ENCODE measurements at regions not wholly inside any gene's neighbourhood (a gene's known extent, or its start where the extent isn't known, plus 50 kb on each side); places are given as distances from the start of the nearest gene placed in this dataset.

DNA sequence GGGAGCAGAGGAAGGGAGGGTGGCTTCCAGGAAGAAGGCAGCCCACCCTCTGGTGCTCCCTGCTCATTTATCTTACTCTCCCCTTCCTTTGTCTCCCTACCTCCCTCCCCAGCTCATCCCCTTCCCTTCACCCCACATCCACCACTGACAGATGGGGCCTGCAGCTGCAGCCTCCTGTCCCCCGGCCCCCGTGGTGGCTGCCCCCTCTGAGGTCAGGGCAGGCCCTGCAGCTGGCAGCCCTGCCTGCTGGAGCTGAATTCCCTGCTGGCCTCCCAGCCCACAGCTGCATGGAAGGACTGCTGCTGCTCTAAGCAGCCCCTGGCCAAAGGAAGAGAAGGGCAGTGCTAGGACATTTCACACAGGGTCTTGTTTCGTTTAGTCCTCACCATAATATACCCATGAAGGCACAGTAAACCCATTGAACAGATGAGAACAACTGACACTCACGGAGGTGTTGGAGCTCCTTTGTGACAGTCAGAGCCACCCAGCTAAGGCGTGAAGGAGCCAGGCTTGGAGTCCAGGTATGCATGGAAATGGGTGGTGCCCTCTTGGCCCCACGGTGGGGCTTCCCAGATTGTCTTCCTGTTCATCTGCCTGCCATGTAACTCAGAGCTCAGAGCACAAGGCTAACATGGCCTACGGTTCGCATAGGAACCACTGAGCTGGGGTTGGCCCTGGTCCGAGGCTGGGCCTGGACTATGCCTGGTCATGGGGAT, 121.7 kb upstream of the PRR20G start:
- Mint-ChIP-seq H3K4me3 (no peak overlapping the region), H3K9me3 (no peaks in the 10 kb centered on the region), H3K36me3 (ENCODE audit: low read depth) (no peaks in the 10 kb centered on the region), H3K27ac (no peak overlapping the region), H3K27me3 (ENCODE audit: insufficient read depth) (peaks cover 5% of the 10 kb centered on the region), H3K4me1 (peaks cover 30% of the 10 kb centered on the region)
- peak overlapping the region; percentile 83 for H3K27ac ChIP-seq (ENCODE audit: low read depth, low read length)
- TF ChIP-seq, protein P1, sequence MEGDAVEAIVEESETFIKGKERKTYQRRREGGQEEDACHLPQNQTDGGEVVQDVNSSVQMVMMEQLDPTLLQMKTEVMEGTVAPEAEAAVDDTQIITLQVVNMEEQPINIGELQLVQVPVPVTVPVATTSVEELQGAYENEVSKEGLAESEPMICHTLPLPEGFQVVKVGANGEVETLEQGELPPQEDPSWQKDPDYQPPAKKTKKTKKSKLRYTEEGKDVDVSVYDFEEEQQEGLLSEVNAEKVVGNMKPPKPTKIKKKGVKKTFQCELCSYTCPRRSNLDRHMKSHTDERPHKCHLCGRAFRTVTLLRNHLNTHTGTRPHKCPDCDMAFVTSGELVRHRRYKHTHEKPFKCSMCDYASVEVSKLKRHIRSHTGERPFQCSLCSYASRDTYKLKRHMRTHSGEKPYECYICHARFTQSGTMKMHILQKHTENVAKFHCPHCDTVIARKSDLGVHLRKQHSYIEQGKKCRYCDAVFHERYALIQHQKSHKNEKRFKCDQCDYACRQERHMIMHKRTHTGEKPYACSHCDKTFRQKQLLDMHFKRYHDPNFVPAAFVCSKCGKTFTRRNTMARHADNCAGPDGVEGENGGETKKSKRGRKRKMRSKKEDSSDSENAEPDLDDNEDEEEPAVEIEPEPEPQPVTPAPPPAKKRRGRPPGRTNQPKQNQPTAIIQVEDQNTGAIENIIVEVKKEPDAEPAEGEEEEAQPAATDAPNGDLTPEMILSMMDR (conservative IDR thresholded peaks at IDR 0.05) = no peak
- no peaks in the 10 kb centered on the region for H3K9me3 ChIP-seq (ENCODE audit: control insufficient read depth, low read length)
- H3K27me3 ChIP-seq (ENCODE audit: control insufficient read depth, insufficient read depth, low read length, poor library complexity, severe bottlenecking) = no peaks in the 10 kb centered on the region
- H3K4me1 ChIP-seq (ENCODE audit: control insufficient read depth, insufficient read depth, low read length) = peaks cover 6% of the 10 kb centered on the region
- no peaks in the 10 kb centered on the region for H3K36me3 ChIP-seq (ENCODE audit: control insufficient read depth, insufficient read depth, low read length)
- no peak overlapping the region for H3K9ac ChIP-seq (ENCODE audit: extremely low read depth, low read length, poor library complexity, severe bottlenecking)
- no peak overlapping the region for H3K4me3 ChIP-seq (ENCODE audit: low read length)
- DNase-seq = peak; percentile 37
- WGBS, 2 experiments (ENCODE audit: insufficient coverage in 1 of 2, insufficient read length in 1 of 2) = 71 to 89% methylated on average over 6 to 9 of the region's 9 CpGs

DNA sequence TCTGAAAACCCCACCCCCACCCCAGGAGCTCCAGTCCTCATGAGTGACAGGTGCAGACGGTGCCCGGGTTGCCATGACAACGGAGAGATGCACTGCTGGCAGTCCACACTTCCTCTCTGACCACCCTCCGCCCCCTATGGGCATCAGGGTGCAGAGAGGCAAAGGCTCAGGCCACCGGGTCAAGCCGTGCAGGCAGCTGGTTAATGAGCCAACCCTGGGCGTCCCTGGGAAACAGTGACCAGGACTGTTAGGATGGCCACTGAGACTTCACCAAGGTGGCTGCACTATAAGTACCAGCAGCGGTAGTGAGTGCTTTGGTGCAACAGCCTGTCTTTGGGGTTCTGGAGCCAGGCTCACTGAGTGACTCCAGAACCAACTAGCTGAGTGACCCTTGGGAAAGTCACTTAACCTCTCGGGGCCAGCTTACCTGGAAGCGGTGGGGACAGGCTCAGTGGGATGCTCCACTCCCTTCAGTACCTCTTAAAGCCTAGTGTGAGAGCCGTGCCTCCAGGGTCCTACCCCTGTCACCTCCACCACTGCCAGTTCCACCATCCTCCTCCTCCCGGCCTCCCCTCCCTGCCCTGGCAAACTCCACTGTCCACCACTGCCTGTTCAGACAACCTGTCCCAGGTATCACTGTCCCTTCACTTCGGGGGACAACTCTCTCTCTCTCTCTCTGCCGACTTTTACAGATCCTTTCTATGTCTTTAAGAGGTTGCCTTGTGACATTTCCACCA, 121.0 kb upstream of the PRR20G start:
- Histone ChIP-seq H3K36me3 (ENCODE audit: control insufficient read depth, insufficient read depth, low read length) (no peaks in the 10 kb centered on the region), H3K27me3 (ENCODE audit: control insufficient read depth, insufficient read depth, low read length, poor library complexity, severe bottlenecking) (no peaks in the 10 kb centered on the region), H3K9me3 (ENCODE audit: control insufficient read depth, low read length) (no peaks in the 10 kb centered on the region), H3K4me1 (ENCODE audit: control insufficient read depth, insufficient read depth, low read length) (peaks cover 6% of the 10 kb centered on the region), H3K4me3 (ENCODE audit: low read length) (no peak overlapping the region), H3K9ac (ENCODE audit: extremely low read depth, low read length, poor library complexity, severe bottlenecking) (no peak overlapping the region), H3K27ac (ENCODE audit: low read depth, low read length) (peak overlapping the region; percentile 83)
- Mint-ChIP-seq H3K4me1 (peaks cover 30% of the 10 kb centered on the region), H3K27ac (no peak overlapping the region), H3K4me3 (no peak overlapping the region), H3K27me3 (ENCODE audit: insufficient read depth) (peaks cover 3% of the 10 kb centered on the region), H3K36me3 (ENCODE audit: low read depth) (no peaks in the 10 kb centered on the region), H3K9me3 (no peaks in the 10 kb centered on the region)
- peak; percentile 64 for DNase-seq
- WGBS, 2 experiments (ENCODE audit: insufficient coverage in 1 of 2, insufficient read length in 1 of 2) = 81 to 94% methylated on average over 7 to 14 of the region's 14 CpGs
- TF ChIP-seq, protein P1 (conservative IDR thresholded peaks at IDR 0.05) = no peak

GRCh38 chr3:127408022-127408683, 120.3 kb upstream of the PRR20G start:
- no peaks in the 10 kb centered on the region for H3K36me3 ChIP-seq (ENCODE audit: control insufficient read depth, insufficient read depth, low read length)
- Mint-ChIP-seq H3K27ac (no peak overlapping the region), H3K27me3 (ENCODE audit: insufficient read depth) (peaks cover 2% of the 10 kb centered on the region), H3K4me3 (no peak overlapping the region), H3K4me1 (peaks cover 30% of the 10 kb centered on the region), H3K36me3 (ENCODE audit: low read depth) (no peaks in the 10 kb centered on the region), H3K9me3 (no peaks in the 10 kb centered on the region)
- WGBS, 2 experiments (ENCODE audit: insufficient coverage in 1 of 2, insufficient read length in 1 of 2) = 88 to 92% methylated on average over 10 to 14 of the region's 15 CpGs
- peak overlapping the region; percentile 64 for H3K27ac ChIP-seq (ENCODE audit: low read depth, low read length)
- H3K9me3 ChIP-seq (ENCODE audit: control insufficient read depth, low read length) = no peaks in the 10 kb centered on the region
- peaks cover 6% of the 10 kb centered on the region for H3K4me1 ChIP-seq (ENCODE audit: control insufficient read depth, insufficient read depth, low read length)
- no peak overlapping the region for H3K4me3 ChIP-seq (ENCODE audit: low read length)
- no peak overlapping the region for H3K9ac ChIP-seq (ENCODE audit: extremely low read depth, low read length, poor library complexity, severe bottlenecking)
- H3K27me3 ChIP-seq (ENCODE audit: control insufficient read depth, insufficient read depth, low read length, poor library complexity, severe bottlenecking) = no peaks in the 10 kb centered on the region
- TF ChIP-seq, protein P1 (conservative IDR thresholded peaks at IDR 0.05) = no peak
- peak; percentile 39 for DNase-seq
